Glutamatergic neuron (in vitro differentiated cells): ENCODE measurements at regions not wholly inside any gene's neighbourhood (a gene's known extent, or its start where the extent isn't known, plus 50 kb on each side); places are given as distances from the start of the nearest gene placed in this dataset.

Source experiments
- DNase-seq: peaks from one replicate; pipeline ENCODE4 v3.0.0; 2022
- H3K27ac Mint-ChIP-seq: one replicate; pipeline ENCODE4 v1.8.0; 2020; ENCODE audit warnings: mild to moderate bottlenecking, mixed read lengths, inconsistent platforms; ENCODE audit not compliant: unreplicated experiment
- H3K27me3 Mint-ChIP-seq: one replicate; pipeline ENCODE4 v1.8.0; 2020; ENCODE audit warnings: mild to moderate bottlenecking, moderate library complexity, mixed read lengths, inconsistent platforms; ENCODE audit not compliant: unreplicated experiment
- H3K36me3 Mint-ChIP-seq: one replicate; pipeline ENCODE4 v1.8.0; 2020; ENCODE audit warnings: mild to moderate bottlenecking, mixed read lengths, inconsistent platforms; ENCODE audit not compliant: unreplicated experiment
- H3K4me1 Mint-ChIP-seq: one replicate; pipeline ENCODE4 v1.8.0; 2020; ENCODE audit warnings: mild to moderate bottlenecking, low read depth, mixed read lengths, inconsistent platforms; ENCODE audit not compliant: unreplicated experiment
- H3K4me3 Mint-ChIP-seq: one replicate; pipeline ENCODE4 v1.8.0; 2020; ENCODE audit warnings: mild to moderate bottlenecking, mixed read lengths, inconsistent platforms; ENCODE audit not compliant: unreplicated experiment
- H3K9me3 Mint-ChIP-seq: one replicate; pipeline ENCODE4 v1.8.0; 2020; ENCODE audit warnings: mild to moderate bottlenecking, moderate library complexity, mixed read lengths, inconsistent platforms; ENCODE audit not compliant: unreplicated experiment
- TF ChIP-seq, protein P1 (sequence below): fragments of 200-600 bp; sonication (generic); IDR thresholded peaks from one replicate; pipeline ENCODE4 v1.5.0; 2021; ENCODE audit not compliant: partially characterized antibody, unreplicated experiment

- no peaks in the 10 kb centered on the region for H3K9me3 Mint-ChIP-seq
- H3K27me3 Mint-ChIP-seq: no peaks in the 10 kb centered on the region
- no peaks in the 10 kb centered on the region for H3K4me1 Mint-ChIP-seq
- no peak overlapping the region for H3K4me3 Mint-ChIP-seq
- TF ChIP-seq, protein P1, sequence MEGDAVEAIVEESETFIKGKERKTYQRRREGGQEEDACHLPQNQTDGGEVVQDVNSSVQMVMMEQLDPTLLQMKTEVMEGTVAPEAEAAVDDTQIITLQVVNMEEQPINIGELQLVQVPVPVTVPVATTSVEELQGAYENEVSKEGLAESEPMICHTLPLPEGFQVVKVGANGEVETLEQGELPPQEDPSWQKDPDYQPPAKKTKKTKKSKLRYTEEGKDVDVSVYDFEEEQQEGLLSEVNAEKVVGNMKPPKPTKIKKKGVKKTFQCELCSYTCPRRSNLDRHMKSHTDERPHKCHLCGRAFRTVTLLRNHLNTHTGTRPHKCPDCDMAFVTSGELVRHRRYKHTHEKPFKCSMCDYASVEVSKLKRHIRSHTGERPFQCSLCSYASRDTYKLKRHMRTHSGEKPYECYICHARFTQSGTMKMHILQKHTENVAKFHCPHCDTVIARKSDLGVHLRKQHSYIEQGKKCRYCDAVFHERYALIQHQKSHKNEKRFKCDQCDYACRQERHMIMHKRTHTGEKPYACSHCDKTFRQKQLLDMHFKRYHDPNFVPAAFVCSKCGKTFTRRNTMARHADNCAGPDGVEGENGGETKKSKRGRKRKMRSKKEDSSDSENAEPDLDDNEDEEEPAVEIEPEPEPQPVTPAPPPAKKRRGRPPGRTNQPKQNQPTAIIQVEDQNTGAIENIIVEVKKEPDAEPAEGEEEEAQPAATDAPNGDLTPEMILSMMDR: no peak
- H3K36me3 Mint-ChIP-seq: no peaks in the 10 kb centered on the region
- H3K27ac Mint-ChIP-seq: no peak overlapping the region
- DNase-seq: no peak
Observed at GRCh38 chr5:175319199-175319598, 124.8 kb downstream of the DRD1 start.

GRCh38 chr5:175317872-175318271 lies 126.1 kb downstream of the DRD1 start:
- H3K4me1 Mint-ChIP-seq: no peaks in the 10 kb centered on the region
- TF ChIP-seq, protein P1: no peak
- no peak for DNase-seq
- no peaks in the 10 kb centered on the region for H3K9me3 Mint-ChIP-seq
- H3K36me3 Mint-ChIP-seq: no peaks in the 10 kb centered on the region
- H3K27me3 Mint-ChIP-seq: peaks cover 2% of the 10 kb centered on the region
- no peak overlapping the region for H3K27ac Mint-ChIP-seq
- H3K4me3 Mint-ChIP-seq: no peak overlapping the region

GRCh38 chr5:175309218-175309810 lies 134.7 kb downstream of the DRD1 start:
- TF ChIP-seq, protein P1: no peak
- peaks cover 2% of the 10 kb centered on the region for H3K27me3 Mint-ChIP-seq
- no peak for DNase-seq
- no peaks in the 10 kb centered on the region for H3K4me1 Mint-ChIP-seq
- H3K9me3 Mint-ChIP-seq: no peaks in the 10 kb centered on the region
- no peak overlapping the region for H3K27ac Mint-ChIP-seq
- H3K4me3 Mint-ChIP-seq: no peak overlapping the region
- H3K36me3 Mint-ChIP-seq: peaks cover 5% of the 10 kb centered on the region

GRCh38 chr5:175308701-175309100 lies 135.3 kb downstream of the DRD1 start:
- peaks cover 9% of the 10 kb centered on the region for H3K36me3 Mint-ChIP-seq
- no peaks in the 10 kb centered on the region for H3K9me3 Mint-ChIP-seq
- H3K4me1 Mint-ChIP-seq: no peaks in the 10 kb centered on the region
- TF ChIP-seq, protein P1: no peak
- peaks cover 2% of the 10 kb centered on the region for H3K27me3 Mint-ChIP-seq
- H3K27ac Mint-ChIP-seq: no peak overlapping the region
- DNase-seq: no peak
- no peak overlapping the region for H3K4me3 Mint-ChIP-seq

DNA sequence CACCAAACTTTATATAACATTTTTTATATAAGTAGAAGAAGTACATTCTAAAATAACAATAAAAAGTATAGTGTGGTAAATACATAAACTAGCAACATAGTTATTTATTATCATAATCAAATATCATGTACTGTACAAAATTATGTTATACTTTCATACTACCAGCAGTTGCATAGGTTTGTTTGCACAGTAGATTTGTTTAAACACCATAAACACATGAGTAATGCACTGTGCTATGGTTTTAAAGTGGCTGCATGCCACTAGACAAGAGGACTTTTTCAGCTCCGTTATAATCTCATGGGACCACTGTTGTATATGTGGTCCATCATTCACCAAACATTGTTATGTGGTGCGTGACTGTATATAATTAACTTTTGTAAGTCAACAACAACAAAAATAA lies 137.6 kb downstream of the DRD1 start:
- Mint-ChIP-seq H3K27ac (no peak overlapping the region), H3K27me3 (no peaks in the 10 kb centered on the region), H3K4me3 (no peak overlapping the region), H3K4me1 (no peaks in the 10 kb centered on the region), H3K9me3 (no peaks in the 10 kb centered on the region), H3K36me3 (peaks cover 9% of the 10 kb centered on the region)
- no peak for DNase-seq
- TF ChIP-seq, protein P1: no peak
